GM21723 (cell line): ENCODE measurements at regions not wholly inside any gene's neighbourhood (a gene's known extent, or its start where the extent isn't known, plus 50 kb on each side); places are given as distances from the start of the nearest gene placed in this dataset.

Source experiments
- ATAC-seq: cut with Tn5 transposase; IDR thresholded peaks from one replicate; pipeline ENCODE4 v1.9.1; 2021; ENCODE audit warnings: mild to moderate bottlenecking, moderate library complexity; ENCODE audit not compliant: unreplicated experiment

DNA sequence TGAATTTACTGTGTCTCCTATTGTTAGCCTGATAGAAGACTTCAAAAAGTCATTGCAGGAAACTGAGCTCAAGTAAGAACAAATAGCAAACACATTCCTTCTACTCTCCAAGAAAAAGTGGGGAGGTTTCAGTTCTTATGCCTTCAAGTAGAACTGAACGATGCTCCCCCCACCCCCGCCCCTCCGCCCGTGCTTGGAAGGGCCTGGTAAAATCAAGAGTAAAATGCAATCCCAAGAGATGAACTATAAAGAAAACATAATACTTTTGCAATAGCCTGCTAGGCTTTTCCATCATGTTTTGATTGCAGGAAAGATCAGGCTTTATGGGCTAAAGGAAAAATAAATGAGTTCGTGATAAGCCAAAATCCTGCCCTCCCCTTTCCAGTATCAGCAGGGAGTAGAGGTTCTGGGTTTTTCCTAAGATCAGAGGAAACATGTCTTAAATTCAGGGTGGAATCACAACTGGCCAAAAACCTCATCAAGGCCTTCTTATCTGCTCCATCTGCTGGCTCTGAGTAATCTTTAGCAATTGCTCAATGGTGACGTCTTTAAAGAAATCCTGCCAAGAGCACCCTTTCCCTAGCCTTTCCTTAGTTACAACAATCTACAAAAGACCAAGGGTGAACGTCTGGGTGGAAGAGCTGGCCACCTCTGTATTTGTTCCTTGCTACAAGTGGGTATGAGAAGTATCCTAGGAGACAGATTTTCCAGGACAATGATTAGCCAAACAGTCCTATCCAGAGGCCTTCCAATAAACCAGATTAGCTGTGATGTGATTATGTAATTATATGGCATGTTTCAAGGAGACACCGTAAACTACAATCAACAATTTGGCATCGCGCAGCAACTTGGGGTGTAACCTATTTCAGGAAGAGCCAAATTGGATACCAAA, 66.3 kb upstream of the FAM9C start:
- no peak for ATAC-seq

DNA sequence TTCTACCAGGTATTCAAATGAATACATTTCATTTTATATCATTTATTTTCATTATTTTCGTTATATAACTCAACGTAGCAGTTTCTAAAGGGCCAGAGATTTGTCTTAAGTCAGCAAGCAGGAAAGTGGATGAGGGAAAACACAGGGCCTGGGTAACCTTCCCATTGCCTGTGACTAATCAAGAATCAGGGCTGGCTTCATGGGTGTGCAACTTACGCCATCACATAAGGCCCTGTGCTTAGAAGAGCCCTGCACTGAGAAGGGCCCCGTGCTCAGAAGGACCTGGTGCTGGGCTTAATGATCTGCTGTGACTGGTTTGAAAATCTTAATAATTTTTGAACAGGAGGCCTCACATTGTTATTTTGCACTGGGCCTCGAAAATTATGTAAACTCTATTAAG, 65.4 kb upstream of the FAM9C start:
- no peak for ATAC-seq

- ATAC-seq: no peak
These were observed 59.5 kb upstream of the FAM9C start for GRCh38 chrX:13103914-13104274.

DNA sequence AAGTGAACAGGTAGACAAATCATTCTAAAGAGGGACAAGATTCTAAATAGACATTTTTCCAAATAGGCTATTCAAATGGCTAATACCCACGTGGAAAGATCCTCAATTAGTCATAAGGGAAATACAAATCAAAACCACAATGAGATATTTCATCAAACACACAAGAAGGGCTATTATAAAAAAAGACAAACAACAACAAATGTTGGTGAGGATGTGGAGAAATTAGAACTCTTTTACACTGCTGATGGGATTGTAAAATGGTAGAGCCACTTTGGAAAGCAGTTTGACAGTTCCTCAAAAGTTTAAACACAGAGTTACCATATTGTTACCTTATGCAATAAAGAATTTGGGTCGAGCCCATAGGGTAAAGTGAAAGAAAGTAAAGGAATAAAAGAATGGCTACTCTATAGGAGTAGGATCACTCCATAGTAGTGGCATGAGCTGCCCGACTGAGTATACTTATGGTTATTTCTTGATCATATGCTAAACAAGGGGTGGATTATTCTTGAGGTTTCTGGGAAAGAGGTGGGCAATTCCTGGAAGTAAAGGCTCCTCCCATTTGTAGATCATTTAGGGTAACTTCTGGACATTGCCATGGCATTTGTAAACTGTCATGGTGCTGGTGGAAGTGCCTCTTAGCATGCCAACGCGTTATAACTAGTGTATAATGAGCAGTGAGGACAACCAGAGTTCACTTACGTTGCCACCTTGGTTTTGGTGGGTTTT, 58.9 kb upstream of the FAM9C start:
- no peak for ATAC-seq

DNA sequence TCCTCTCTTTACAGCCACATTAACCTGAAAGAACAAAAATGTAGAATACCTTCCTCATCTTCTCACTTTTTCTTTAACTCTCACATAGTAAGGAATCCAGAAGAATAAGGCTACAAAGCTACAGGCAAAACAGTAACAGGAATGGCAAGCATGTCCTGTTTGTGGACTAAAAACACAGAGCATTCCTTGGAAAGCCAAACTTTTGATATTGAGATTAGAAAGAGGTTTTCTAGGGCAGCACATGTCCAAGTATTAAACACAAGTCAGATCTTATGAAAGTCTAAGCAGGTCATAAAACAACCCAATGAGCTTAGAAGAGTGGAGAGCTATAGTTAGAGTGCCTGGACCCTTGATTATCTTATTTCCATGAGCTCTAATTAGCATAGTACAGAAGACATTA, 58.2 kb upstream of the FAM9C start:
- no peak for ATAC-seq

- no peak for ATAC-seq
These were observed 57.2 kb upstream of the FAM9C start for GRCh38 chrX:13101441-13102139.

GRCh38 chrX:13099121-13099520, 54.7 kb upstream of the FAM9C start:
- ATAC-seq: no peak

DNA sequence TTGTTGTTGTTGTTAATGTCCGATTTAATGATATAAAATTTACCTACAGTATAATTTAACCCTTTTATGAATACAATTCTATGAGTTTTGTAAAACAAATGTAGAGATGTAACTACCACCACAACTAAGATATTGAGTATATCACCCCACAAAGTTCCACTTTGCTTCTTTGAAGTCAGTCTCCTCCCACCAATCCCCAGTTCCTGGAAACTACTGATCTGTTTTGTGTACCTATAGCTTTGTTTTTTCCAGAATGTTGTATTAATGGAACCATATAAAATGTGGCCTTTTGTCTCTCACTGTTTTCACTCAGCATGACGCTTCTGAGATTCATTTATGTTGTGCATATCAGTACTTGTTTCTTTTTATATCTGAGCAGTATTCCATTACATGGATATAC, 52.3 kb upstream of the FAM9C start:
- ATAC-seq: no peak

DNA sequence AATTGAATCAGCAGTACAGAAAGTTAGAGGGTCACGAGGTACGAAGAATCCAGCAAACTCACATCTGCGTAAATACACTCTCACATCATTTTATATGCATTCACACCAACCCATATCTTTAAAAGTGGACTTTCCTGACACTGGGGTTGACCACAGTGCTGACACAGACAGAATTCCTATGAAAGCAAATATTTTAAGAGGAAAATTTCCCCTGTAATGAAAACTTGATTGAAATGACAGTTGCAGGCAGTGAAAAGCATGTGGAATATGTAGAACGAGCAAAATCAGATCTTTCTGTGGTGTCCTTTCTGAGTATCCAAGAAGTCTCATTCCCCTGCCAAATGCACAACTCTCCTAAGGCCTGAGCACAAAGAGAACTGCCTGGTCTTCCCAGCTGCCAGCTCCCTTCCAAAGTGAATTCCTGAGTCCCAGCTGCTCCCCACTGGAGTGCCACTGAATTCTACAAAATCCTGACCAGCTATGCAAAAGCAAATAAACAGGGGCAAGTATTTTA, 50.5 kb upstream of the FAM9C start:
- no peak for ATAC-seq

DNA sequence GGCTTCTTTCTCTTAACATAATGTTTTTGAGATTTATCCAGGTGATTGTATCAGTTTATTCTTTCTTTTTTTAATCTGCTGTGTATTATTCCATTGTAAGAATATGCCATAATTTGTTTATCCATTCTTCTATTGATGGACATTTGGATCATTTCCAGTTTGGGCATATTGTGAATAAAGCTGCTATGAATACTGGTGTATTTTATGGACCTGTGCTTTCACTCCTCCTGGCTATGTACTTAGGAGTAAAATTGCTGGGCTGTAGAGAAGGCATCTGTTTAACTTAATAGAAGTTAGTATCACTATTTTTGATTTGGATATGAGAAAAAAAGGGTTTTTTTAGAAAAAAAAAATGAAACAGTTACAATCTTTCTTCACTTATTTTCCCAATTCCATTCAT, 50.0 kb upstream of the FAM9C start:
- ATAC-seq: no peak
